Fibroblast of upper back skin (primary cell): ENCODE measurements at regions not wholly inside any gene's neighbourhood (a gene's known extent, or its start where the extent isn't known, plus 50 kb on each side); places are given as distances from the start of the nearest gene placed in this dataset.
A peak's percentile ranks its signal among the peaks of the same experiment; 100 is the strongest.

Source experiments
- DNase-seq: peaks from one replicate; pipeline ENCODE4 v3.0.0-alpha.2; 2013

- peak; percentile 32 for DNase-seq
These were observed 228.0 kb upstream of the ID2 start for GRCh38 chr2:8453904-8454302.

GRCh38 chr2:8454797-8455196 lies 227.1 kb upstream of the ID2 start:
- DNase-seq: peak; percentile 19

- DNase-seq: no peak
These were observed 226.4 kb upstream of the ID2 start for GRCh38 chr2:8455236-8456150.

DNA sequence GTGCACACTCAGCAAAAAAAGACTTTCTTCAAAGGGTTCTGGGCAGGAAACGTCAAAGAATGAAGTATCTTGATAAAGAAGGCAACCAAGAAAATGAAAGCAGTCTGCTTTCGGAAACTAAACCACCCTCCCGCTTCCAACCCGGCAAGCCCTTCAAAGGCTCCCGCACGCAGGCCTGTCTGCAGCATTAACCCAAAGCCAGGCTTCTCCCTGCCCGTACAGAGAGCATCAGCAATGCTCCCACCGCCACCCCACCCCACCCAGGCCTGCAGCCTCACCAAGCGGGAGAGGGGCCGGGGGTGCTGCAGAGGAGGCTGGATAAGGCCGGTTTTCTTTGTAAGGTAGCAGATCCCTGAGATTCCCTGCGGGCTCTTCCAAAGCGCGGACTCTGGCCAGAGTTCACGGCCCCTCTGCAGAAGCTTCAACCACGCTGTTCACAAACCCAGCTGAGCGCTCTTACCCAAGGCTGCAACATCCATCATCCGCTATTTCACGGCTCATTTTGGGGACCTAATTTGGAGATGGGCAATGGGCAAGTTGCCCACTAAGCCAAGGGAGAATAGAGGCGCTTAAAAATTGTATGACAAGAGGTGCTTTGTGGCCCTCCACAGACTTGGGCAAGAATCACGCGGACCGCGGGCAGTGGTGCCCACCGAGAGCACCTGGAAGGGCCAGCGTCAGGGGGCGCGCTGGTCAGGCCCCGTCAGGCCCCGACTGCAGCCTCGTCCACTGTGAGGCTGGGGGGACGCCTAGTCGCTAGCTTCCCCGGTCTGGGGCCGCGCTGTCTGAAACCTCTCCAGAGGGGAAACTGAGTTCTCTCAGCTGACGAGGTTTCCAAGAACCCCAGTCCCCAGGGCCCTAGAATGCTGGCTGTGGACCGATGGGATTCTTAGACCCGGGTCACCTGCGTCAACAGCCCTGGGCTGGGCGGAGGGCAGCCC lies 225.4 kb upstream of the ID2 start:
- no peak for DNase-seq

DNA sequence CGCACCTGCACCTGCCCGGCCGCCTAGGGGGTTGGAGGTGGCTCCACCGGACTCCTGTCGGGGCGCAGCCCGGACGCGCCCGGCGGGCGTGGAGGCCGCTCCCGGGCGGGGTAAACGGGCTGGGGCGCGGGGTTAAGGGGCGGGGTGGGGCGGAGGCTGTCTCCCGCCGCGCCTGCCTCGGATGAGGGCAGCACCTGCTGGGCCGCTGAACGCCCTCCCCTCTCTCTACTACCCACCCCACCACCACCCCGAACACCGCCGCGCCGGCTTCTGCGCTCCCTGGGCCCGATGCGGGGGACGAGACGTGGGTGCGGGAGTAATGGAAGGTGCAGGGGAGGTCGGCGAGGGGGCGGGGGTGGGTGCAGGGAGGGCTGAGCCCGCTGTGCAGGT lies 224.8 kb upstream of the ID2 start:
- DNase-seq: no peak

DNA sequence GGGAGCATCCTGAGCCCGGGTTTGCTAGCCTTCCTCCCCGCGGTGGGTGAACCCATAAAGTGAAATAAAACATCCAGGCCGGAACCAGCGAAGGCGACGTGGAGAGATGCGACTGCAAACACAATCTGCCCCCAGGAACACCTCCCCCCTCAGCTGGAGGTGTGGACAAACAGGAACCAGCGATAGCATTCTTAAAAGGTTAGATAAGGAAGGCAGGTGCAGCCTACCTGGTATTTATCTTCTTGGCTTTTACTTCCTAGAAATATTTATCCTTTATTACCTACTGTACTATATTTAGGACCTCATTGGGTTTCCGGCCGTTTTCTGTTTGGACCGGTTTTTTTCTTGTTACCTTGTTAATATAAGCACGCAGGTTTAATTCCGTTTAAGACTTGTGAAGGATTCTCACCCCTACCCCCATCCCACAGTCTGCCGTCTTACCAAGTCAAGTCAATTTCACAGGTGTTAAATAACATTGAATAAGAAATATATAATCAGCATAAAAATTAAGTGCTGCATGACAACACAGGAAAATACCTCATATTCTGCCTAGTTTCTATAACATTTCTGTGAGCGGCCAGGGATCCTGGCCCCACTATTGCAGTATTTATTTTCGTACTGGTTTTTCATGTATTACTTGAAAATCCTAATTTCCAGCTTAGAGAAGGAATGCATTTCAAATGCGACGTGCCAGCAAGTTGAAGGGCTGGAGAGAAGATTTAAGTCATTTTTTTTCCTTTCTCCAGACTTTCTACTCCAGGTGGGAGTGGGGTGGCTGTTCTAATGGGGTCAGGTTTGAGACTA lies 224.0 kb upstream of the ID2 start:
- DNase-seq: no peak

- no peak for DNase-seq
These were observed 223.1 kb upstream of the ID2 start for GRCh38 chr2:8458503-8459459.

DNA sequence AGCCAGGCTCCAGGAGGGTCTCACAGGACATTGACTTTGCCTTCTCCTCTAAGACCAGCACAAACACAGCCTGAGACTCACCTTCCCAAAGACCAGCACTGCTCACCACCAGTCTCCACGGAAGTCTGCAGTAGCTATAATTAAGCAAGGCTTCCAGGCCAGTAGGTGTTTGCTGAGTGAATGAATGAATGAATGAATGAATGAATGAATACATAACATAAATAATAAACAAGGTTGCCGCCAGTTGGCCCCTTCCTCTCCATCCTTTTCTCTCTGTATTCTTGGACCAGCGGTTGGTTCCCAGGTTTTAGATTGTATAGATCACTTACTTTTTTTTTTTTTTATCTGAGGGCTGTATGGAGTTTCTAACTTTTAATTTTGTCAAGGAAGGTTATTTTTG lies 222.4 kb upstream of the ID2 start:
- DNase-seq: no peak

DNA sequence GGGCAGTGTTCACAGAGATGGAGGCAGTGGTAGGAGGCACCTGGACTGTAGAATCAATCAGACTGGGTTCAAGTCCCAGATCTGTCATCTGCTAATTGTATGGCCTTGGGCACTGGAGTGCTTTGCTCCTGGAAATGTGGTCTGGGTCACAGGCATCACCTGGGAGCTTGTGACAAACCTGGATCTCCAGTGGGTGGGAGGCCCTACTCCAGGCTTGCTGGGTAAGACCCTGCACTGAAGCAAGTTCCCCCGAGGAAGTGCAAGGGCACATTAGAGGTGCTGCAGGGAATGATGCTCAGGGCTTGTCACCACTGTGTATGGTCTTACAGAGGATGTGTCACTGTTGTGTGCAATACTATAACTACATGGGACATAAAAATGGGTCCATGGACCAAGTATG lies 220.5 kb upstream of the ID2 start:
- no peak for DNase-seq

- no peak for DNase-seq
These were observed 219.6 kb upstream of the ID2 start for GRCh38 chr2:8462280-8462679.

DNA sequence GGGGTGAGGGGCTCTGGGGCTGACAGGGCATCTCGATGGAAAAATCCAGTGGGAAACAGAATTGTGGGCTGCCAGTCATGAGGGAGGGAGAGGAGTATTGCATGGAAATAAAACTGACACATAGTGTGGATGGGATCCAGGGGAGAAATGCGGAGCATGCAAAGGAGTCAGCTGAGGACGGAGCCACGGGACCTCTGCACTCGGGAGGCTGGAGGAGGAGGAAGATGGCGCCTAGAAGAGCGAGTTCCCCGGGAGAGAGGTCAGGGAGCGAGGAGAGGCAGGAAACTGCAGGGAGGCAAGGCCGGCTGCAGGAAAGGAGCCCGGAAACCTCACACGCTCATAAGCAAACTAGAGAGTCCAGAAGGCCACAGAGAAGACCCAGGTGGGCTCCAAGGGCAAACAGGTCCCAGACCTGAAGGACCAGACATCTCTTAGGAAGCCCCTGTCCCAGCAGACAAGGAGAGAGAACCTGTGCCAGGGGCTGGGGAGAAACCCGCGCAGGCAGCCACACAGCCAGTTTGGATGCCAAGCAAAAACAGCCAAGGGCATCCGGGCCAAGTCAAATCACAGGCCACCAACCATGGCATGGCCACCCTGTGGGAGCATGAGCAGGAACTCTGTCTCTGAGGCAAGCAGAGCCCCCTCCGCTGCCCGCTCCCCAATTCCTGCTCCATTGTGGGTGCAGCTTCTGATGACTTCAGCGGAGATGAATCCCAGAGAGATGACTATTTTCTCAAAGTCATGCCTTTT lies 218.8 kb upstream of the ID2 start:
- DNase-seq: no peak

- DNase-seq: no peak
These were observed 216.3 kb upstream of the ID2 start for GRCh38 chr2:8465560-8465959.

GRCh38 chr2:8469709-8470493 lies 212.0 kb upstream of the ID2 start:
- no peak for DNase-seq

GRCh38 chr2:8472545-8473323 lies 209.1 kb upstream of the ID2 start:
- no peak for DNase-seq

DNA sequence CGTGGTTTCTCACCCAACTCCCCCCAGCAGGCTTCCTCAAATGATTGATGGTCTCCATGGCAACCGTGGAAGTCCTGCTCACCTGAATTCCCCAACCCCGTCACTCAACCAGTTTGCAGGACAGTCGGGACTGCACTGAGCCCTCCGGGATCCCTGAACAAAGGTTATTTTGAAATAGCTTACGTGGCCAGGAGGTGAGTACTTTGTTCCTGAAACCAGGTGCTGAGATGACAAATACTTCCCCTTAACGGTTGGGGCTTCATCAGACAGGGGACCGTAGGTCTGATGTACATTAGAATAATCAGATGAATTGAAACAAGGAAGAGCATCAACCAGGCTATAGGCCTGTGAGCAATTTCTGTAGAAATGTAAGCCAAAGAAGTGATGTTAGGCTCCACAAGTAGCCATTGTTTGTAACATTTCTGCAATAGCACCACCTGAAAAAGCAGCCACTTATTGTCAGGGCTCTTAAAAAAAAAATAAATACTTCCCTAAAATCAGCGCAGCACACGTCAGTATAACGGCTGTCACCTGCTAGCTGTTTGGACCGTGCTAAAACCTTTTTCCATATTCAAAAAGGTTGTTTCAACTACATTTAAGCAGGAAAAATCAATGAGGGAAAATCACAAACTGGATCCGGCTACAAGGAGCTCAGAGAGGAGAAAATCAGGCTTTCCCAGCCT lies 206.4 kb upstream of the ID2 start:
- DNase-seq: no peak

DNA sequence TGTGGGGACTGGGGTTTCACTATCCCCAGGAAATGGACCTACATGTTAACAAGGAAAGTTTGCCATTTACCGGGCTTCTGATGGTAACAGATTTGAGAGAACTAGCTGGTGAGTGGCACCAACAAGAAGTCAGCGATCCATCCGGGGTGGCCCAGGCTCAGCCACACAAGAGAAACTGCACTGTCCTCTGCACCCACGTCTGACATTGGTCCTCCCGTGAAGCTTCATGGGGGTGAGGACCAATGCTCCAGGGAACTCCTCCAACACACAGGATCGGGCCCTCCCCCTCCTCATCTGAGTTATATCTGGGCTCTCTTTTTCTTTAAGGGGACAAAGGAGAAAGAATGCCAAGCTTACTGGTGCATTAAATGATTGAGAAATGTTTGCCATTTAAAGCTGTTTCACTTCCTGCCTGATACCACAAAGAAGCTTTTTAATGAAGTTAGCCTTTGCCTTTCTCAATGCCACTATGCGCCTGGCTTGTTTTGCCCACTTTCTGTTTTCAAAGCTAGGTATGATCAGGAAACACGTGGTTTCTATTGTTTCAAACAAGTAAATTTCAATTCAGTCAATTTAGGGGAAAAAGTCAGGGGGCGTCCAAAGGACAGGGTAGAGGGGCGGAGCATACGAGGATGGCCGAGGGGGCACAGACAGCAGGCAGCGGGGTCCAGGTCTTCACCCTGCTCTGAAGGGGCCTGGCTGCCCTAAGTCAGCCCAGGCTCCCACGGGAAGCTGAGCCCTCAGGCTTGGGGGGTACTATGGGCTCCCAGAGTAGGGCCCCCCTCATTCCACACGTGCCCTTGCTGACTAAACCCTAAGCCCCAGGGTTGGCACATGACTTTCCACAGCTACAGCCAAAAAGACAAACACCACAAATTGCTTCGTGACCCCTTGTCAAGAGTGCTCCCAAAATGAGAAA lies 204.0 kb upstream of the ID2 start:
- no peak for DNase-seq

DNA sequence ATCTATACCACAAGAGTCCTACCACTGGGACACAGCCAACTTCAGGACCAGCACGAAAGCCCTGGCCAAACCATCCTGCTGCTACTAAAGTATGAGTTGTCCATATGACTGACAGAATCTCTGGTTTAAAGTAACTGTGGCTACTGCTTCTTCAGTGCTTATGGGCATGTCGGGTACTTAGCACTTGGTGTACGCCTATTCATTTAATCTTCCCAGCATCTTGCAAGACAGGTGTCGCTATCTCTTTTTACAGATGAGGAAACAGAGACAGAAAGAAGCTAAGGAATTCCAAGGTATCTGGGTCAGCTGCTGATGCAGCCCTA lies 203.4 kb upstream of the ID2 start:
- DNase-seq: no peak

DNA sequence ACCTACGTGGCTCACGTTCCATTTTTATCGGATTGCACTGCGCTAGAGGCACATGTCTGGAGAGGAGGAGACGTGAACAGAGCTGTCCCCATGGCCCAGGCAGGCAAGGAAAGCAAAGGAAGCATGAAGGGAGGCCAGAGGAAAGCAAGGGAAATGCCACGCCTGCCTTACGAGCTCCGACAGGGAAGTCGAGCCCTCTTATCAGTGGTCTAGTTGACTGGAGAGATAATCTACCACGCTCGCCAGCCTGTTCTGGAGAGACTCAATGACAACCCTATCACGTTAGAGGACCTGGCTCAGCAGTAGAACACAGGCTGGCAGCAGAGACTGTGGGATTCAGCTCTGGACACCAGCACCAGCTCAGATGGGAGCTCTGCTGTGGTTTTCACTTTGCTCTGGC lies 202.6 kb upstream of the ID2 start:
- DNase-seq: no peak
